Thyroid gland (tissue), 4 donors: ENCODE measurements at regions not wholly inside any gene's neighbourhood (a gene's known extent, or its start where the extent isn't known, plus 50 kb on each side); places are given as distances from the start of the nearest gene placed in this dataset.

Source experiments
- DNase-seq, 2 donors: peaks; one replicate each; pipeline ENCODE4 v3.0.0-alpha.2; 2019
- H3K27ac ChIP-seq, 3 donors: fragments of 200-600 bp; sonication (generic); 1 replicate in 2 of 3; 2 replicates in 1 of 3; pipeline ENCODE4 v1.5.1; 2016 to 2019; ENCODE audit warnings: mild to moderate bottlenecking in 1 of 3, moderate library complexity in 1 of 3
- H3K27me3 ChIP-seq: fragments of 200-600 bp; sonication (generic); one replicate; pipeline ENCODE4 v1.5.1; 2019
- H3K36me3 ChIP-seq, 2 donors: fragments of 200-600 bp; sonication (generic); one replicate each; pipeline ENCODE4 v1.5.1; 2016 to 2019
- H3K4me1 ChIP-seq, 2 donors: fragments of 200-600 bp; sonication (generic); one replicate each; pipeline ENCODE4 v1.5.1; 2017 to 2019
- H3K4me3 ChIP-seq, 3 donors: fragments of 200-600 bp; sonication (generic); replicated peaks in 1 of 3; 1 replicate in 2 of 3; 2 replicates in 1 of 3; pipeline ENCODE4 v1.5.1; 2016; ENCODE audit warnings: mild to moderate bottlenecking in 1 of 3
- H3K9me3 ChIP-seq: fragments of 200-600 bp; sonication (generic); one replicate; pipeline ENCODE4 v1.5.1; 2017
- POLR2A ChIP-seq, 2 donors: fragments of 450-650 bp; IDR thresholded peaks; one replicate each; pipeline ENCODE4 v1.6.1; 2017; ENCODE audit warnings: antibody characterized with exemption in 2 of 2, mild to moderate bottlenecking in 2 of 2, moderate library complexity in 1 of 2
- WGBS, 2 donors: methylation state at CpG; one replicate each; pipeline ENCODE4 v1.1.5; 2017; 5-methylcytosine and 5-hydroxymethylcytosine counted together
- intact Hi-C: fragments of 100-400 bp; cut with DNase I; formaldehyde crosslinking; loops from one replicate; pipeline ENCODE4 v1.15.1; 2023
- TF ChIP-seq, protein P1 (sequence below), 6 experiments: fragments of 200-600 bp in 3 of 6; fragments of 450-650 bp in 3 of 6; sonication (generic) in 3 of 6; IDR thresholded peaks; one replicate each; pipeline ENCODE4 v1.5.1; 2016 to 2019; ENCODE audit warnings: antibody characterized with exemption in 6 of 6, mild to moderate bottlenecking in 2 of 6, inconsistent platforms in 1 of 6, moderate library complexity in 1 of 6

DNA sequence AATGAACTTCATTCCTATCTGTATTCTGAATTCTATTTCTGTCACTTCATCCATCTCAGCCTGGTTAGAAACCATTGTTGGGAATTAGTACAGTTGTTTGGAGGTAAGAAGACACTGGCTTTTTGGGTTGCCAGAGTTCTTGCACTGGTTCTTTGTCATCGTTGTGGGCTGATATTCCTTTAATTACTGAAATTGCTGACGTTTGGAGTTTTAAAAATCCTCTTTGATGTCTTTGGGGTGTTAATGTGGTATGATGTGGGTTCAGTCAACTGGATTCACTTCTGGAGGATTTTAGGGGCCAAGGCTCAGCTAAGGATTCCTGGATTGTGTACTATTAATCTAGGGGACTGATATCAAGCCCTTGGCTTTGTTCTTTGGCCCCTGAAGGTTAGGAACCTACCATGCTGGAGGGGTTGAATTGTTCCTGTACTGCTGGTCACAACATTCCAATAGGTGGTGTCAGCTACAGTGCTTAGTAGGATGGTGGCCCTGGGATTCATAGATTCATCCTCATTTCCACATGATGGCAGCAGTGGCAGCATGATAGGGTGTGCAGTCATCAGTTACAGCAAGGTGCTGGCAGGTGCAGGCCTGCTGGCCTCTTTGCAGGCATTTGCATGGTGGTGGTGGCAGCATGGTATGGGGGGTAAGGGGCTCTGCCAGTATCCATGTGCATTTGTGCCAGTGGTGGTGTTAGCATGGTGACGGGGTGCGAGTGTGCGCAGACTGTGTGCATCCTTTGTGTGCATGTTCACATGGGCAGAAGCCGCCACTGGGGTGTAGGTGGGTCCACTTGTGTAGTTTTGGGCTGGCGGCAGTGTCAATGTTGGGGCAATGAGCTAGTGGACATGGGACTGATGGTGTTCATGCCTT lies 301.3 kb downstream of the TEX13C start:
- Histone ChIP-seq H3K9me3 (no peaks in the 10 kb centered on the region), H3K27ac (no peak overlapping the region), H3K4me3 (no peak overlapping the region), H3K27me3 (no peaks in the 10 kb centered on the region), H3K36me3 (no peaks in the 10 kb centered on the region), H3K4me1 (no peaks in the 10 kb centered on the region)
- DNase-seq, result no peak
- TF ChIP-seq, protein P1, sequence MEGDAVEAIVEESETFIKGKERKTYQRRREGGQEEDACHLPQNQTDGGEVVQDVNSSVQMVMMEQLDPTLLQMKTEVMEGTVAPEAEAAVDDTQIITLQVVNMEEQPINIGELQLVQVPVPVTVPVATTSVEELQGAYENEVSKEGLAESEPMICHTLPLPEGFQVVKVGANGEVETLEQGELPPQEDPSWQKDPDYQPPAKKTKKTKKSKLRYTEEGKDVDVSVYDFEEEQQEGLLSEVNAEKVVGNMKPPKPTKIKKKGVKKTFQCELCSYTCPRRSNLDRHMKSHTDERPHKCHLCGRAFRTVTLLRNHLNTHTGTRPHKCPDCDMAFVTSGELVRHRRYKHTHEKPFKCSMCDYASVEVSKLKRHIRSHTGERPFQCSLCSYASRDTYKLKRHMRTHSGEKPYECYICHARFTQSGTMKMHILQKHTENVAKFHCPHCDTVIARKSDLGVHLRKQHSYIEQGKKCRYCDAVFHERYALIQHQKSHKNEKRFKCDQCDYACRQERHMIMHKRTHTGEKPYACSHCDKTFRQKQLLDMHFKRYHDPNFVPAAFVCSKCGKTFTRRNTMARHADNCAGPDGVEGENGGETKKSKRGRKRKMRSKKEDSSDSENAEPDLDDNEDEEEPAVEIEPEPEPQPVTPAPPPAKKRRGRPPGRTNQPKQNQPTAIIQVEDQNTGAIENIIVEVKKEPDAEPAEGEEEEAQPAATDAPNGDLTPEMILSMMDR (IDR thresholded peaks at IDR 0.05), result no peak
- no peak for TF ChIP-seq POLR2A (IDR thresholded peaks at IDR 0.05)
- intact Hi-C loops, result no loop called here
- WGBS, 2 donors, result 77 to 90% methylated on average over 2 to 5 of the region's 7 CpGs

DNA sequence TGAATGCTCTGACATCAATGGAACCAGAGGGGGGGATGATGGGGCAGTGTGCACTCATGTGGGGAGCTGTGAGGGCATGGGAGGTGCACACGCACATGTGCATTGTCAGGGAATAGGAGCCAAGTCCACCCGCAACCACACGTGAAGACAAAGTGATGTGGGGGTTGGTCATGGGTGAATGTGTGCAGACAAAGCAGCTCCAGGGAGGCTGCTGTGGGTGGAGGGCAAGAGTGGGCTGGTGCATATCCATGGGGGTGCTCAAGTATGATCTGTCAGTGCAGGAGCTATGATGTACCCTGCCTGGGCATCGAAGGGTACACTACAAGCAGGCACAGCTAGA lies 301.9 kb downstream of the TEX13C start:
- TF ChIP-seq POLR2A (IDR thresholded peaks at IDR 0.05), result no peak
- TF ChIP-seq, protein P1 (IDR thresholded peaks at IDR 0.05), result no peak
- H3K27me3 ChIP-seq, result no peaks in the 10 kb centered on the region
- H3K9me3 ChIP-seq, result no peaks in the 10 kb centered on the region
- no peaks in the 10 kb centered on the region for H3K36me3 ChIP-seq
- no peak for DNase-seq
- intact Hi-C loops, result no loop called here
- WGBS, 2 donors, result 83 to 95% methylated on average over 2 to 3 of the region's 4 CpGs
- H3K27ac ChIP-seq, result no peak overlapping the region
- no peak overlapping the region for H3K4me3 ChIP-seq
- H3K4me1 ChIP-seq, result no peaks in the 10 kb centered on the region

DNA sequence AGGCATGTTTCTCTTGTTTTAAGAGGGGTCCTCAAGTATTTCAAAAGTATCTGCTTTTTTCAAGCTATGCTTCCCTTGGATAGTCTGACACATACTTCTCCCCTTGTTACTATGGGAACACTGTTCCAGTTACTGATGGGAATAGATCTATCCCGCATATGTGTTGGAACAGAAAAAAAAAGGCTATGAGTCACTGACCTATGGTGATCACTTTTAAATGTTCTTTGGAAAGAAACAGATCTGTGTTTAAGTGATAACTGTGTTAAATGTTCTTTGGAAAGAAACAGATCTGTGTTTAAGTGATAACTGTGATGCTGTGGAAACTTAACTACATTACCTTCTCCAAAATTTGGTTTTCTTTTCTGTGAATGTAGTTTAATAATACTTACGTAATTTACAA lies 303.2 kb downstream of the TEX13C start:
- TF ChIP-seq, protein P1 (IDR thresholded peaks at IDR 0.05), result no peak
- no peak for TF ChIP-seq POLR2A (IDR thresholded peaks at IDR 0.05)
- no peak overlapping the region for H3K27ac ChIP-seq
- no peaks in the 10 kb centered on the region for H3K27me3 ChIP-seq
- H3K4me1 ChIP-seq, result no peaks in the 10 kb centered on the region
- H3K36me3 ChIP-seq, result no peaks in the 10 kb centered on the region
- WGBS, 2 donors, result 56 to 73% methylated on average over 2 of the region's 2 CpGs
- DNase-seq, result no peak
- H3K4me3 ChIP-seq, result no peak overlapping the region
- intact Hi-C loops, result no loop called here
- H3K9me3 ChIP-seq, result no peaks in the 10 kb centered on the region

DNA sequence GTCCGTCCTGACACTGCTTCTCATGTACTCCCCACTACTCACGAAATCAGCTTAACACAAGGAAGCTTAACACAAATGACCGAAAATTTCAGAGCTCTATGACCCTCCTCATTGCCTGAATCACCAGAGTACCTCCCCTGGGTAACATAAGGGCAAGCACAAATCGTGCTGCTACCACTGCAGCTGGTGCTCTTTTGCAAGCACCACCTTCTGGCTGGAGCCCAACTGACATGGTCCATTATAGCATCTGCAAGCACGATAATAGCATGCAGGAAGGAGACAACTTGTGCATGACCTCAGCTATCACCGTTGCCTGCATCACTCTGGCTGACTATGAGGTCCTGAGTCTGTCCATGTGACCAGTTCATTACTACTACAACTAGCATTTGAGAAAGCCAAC lies 308.0 kb downstream of the TEX13C start:
- no peak for TF ChIP-seq POLR2A (IDR thresholded peaks at IDR 0.05)
- TF ChIP-seq, protein P1 (IDR thresholded peaks at IDR 0.05), result no peak
- Histone ChIP-seq H3K27ac (no peak overlapping the region), H3K9me3 (no peaks in the 10 kb centered on the region), H3K36me3 (no peaks in the 10 kb centered on the region), H3K4me3 (no peak overlapping the region), H3K4me1 (no peaks in the 10 kb centered on the region), H3K27me3 (no peaks in the 10 kb centered on the region)
- no peak for DNase-seq
- WGBS, 2 donors, result 80 to 87% methylated on average over 2 to 5 of the region's 6 CpGs
- intact Hi-C loops, result no loop called here

DNA sequence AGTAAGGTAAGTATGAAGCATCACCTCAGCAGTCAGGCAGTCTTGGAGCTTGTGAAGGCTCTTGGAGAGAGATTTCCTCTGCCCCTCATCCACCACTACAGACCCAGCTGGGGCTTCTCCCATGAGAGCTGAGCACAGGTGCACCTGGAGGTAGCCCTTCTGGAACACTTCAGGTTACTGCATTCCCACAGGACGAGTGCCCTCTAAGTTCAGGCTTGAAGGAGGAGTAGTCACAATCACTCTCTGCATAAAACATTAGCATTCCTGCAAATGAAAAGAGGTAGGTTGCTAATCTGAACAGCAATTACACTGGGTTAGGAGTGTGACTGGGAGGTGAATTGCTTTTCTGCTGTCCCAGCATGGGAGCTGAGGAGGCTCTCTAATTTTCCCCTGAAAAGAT lies 308.8 kb downstream of the TEX13C start:
- Histone ChIP-seq H3K36me3 (no peaks in the 10 kb centered on the region), H3K27me3 (no peaks in the 10 kb centered on the region), H3K27ac (no peak overlapping the region), H3K4me3 (no peak overlapping the region), H3K9me3 (no peaks in the 10 kb centered on the region), H3K4me1 (no peaks in the 10 kb centered on the region)
- TF ChIP-seq, protein P1 (IDR thresholded peaks at IDR 0.05), result no peak
- TF ChIP-seq POLR2A (IDR thresholded peaks at IDR 0.05), result no peak
- 40% methylated on average over 1 of the region's 1 CpG; no CpG with 5 or more reads in 1 of the 2 donors for WGBS, 2 donors
- intact Hi-C loops, result no loop called here
- DNase-seq, result no peak
